ENCODE measurements at regions not wholly inside any gene's neighbourhood (a gene's known extent, or its start where the extent isn't known, plus 50 kb on each side); places are given as distances from the start of the nearest gene placed in this dataset.

- Histone ChIP-seq H3K27ac (ENCODE audit: low read depth) (no peak overlapping the region), H3F3A (replicated peaks; ENCODE audit: low read depth) (0 out of 2 replicates have a peak, but pooled peaks cover 6% of the 10 kb centered on the region)
- peak; percentile 43; the same call in 2 of the 3 replicates for ATAC-seq
Measured at GRCh38 chr6:15090145-15090579, 155.7 kb upstream of the JARID2 start.

DNA sequence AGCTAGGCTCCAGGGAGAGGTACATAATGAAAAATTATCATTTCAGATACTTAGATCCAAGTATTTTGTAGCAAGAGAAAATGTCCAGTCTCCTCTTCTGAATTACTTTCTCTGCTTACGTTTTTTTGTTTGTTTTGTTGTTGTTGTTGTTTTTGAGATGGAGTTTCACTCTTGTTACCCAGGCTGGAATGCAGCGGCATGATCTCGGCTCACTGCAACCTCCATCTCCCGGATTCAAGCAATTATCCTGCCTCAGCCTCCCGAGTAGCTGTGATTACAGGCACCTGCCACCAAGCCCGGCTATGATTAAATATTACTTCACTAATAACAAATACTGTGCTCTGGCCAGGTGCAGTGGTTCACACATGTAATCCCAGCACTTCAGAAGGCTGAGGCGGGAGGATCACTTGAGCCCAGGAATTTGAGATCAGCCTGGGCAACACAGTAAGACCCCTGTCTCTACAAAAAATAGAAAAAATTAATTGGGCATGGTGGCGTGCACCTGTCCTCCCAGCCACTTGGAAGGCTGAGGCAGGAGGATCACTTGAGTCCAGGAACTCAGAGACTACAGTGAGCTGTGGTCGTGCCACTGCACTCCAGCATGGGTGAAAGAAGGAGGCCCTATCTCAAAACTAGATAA lies 155.0 kb upstream of the JARID2 start:
- Histone ChIP-seq H3K4me1 (ENCODE audit: insufficient read depth) (0 out of 2 replicates have a peak, but pooled peaks cover 6% of the 10 kb centered on the region), H3K36me3 (ENCODE audit: insufficient read depth) (no peaks in the 10 kb centered on the region), H2AFZ (peak overlapping the region; percentile 94), H3K79me2 (replicated peaks; ENCODE audit: insufficient read depth) (no peaks in the 10 kb centered on the region), H3K9me2 (ENCODE audit: insufficient read depth) (peaks cover 7% of the 10 kb centered on the region; the same call in 1 of the 2 replicates), H3K4me3 (no peak overlapping the region), H4K20me1 (replicated peaks; ENCODE audit: insufficient read depth) (no peaks in the 10 kb centered on the region), H3K4me2 (no peak overlapping the region), H3K27me3 (ENCODE audit: insufficient read depth) (no peaks in the 10 kb centered on the region), H3K27ac (ENCODE audit: low read depth) (no peak overlapping the region), H3F3A (replicated peaks; ENCODE audit: low read depth) (0 out of 2 replicates have a peak, but pooled peaks cover 9% of the 10 kb centered on the region)
- peaks cover 11% of the 10 kb centered on the region for H3K4me1 Mint-ChIP-seq
- no peaks in the 10 kb centered on the region; the same call in 2 of the 3 replicates for H3K9me3 Mint-ChIP-seq
- no peaks in the 10 kb centered on the region for H3K36me3 Mint-ChIP-seq (ENCODE audit: low read depth)
- ATAC-seq: no peak
- H3K4me3 Mint-ChIP-seq: no peak overlapping the region
- no peak for DNase-seq (ENCODE audit: low spot score)
- H3K27ac Mint-ChIP-seq: no peak overlapping the region
- no peak for TF ChIP-seq EZH2 (IDR thresholded peaks at IDR 0.05; ENCODE audit: low read depth, unreplicated experiment)
- TF ChIP-seq ZNF462 (CRISPR knock-in tag; IDR thresholded peaks at IDR 0.05): no peak
- no peak for TF ChIP-seq ZNF114 (CRISPR knock-in tag; IDR thresholded peaks at IDR 0.05)
- no peak for TF ChIP-seq NANOG (IDR thresholded peaks at IDR 0.05; ENCODE audit: borderline replicate concordance)
- TF ChIP-seq POLR2AphosphoS5 (IDR thresholded peaks at IDR 0.05; ENCODE audit: low read depth): no peak
- TF ChIP-seq EZH2phosphoT487 (IDR thresholded peaks at IDR 0.05; ENCODE audit: unreplicated experiment): no peak
- no peak for TF ChIP-seq CREB1 (CRISPR knock-in tag; IDR thresholded peaks at IDR 0.05; ENCODE audit: low read depth)
- H3K27me3 Mint-ChIP-seq (ENCODE audit: insufficient read depth, low read depth, poor library complexity): no peaks in the 10 kb centered on the region

More at GRCh38 chr6:15090145-15090579, 155.7 kb upstream of the JARID2 start:
- no peaks in the 10 kb centered on the region for H3K79me2 ChIP-seq (replicated peaks; ENCODE audit: insufficient read depth)
- TF ChIP-seq STAT1 (IDR thresholded peaks at IDR 0.05; ENCODE audit: unreplicated experiment) (no peak), ETS1 (IDR thresholded peaks at IDR 0.05) (no peak), EZH2phosphoT487 (IDR thresholded peaks at IDR 0.05; ENCODE audit: unreplicated experiment) (no peak), POLR2AphosphoS5 (IDR thresholded peaks at IDR 0.05; ENCODE audit: low read depth) (no peak)
- H3K4me1 ChIP-seq (ENCODE audit: insufficient read depth): 0 out of 2 replicates have a peak, but pooled peaks cover 6% of the 10 kb centered on the region
- no peaks in the 10 kb centered on the region for H4K20me1 ChIP-seq (replicated peaks; ENCODE audit: insufficient read depth)
- H2AFZ ChIP-seq: peak overlapping the region; percentile 94
- H3K27me3 ChIP-seq (ENCODE audit: insufficient read depth): no peaks in the 10 kb centered on the region
- no peaks in the 10 kb centered on the region for H3K27me3 Mint-ChIP-seq (ENCODE audit: insufficient read depth, low read depth, poor library complexity)
- no peaks in the 10 kb centered on the region for H3K36me3 Mint-ChIP-seq (ENCODE audit: low read depth)
- H3K4me3 Mint-ChIP-seq: no peak overlapping the region
- H3K36me3 ChIP-seq (ENCODE audit: insufficient read depth): no peaks in the 10 kb centered on the region
- no peak for DNase-seq (ENCODE audit: low spot score)
- H3K4me1 Mint-ChIP-seq: peaks cover 11% of the 10 kb centered on the region
- H3K9me2 ChIP-seq (ENCODE audit: insufficient read depth): peaks cover 9% of the 10 kb centered on the region; the same call in 1 of the 2 replicates
- H3K4me2 ChIP-seq: no peak overlapping the region
- no peak overlapping the region for H3K27ac Mint-ChIP-seq
- no peaks in the 10 kb centered on the region for H3K9me3 Mint-ChIP-seq
- H3K4me3 ChIP-seq: no peak overlapping the region
